ENCODE measurements at regions not wholly inside any gene's neighbourhood (a gene's known extent, or its start where the extent isn't known, plus 50 kb on each side); places are given as distances from the start of the nearest gene placed in this dataset.

GRCh38 chr4:11549525-11549924 lies 120.8 kb upstream of the HS3ST1 start:
- no peaks in the 10 kb centered on the region for H3K4me1 ChIP-seq (ENCODE audit: insufficient read depth, low read length, poor library complexity, severe bottlenecking)
- H3K36me3 ChIP-seq (ENCODE audit: insufficient read depth, low read length, poor library complexity, severe bottlenecking): no peaks in the 10 kb centered on the region
- no peak for DNase-seq (ENCODE audit: low spot score)
- ChIA-PET POLR2A (ENCODE audit: low non-redundant PET) (no interaction called here), CTCF (no interaction called here)
- H3K4me3 ChIP-seq (ENCODE audit: low read depth, low read length, poor library complexity, severe bottlenecking): no peak overlapping the region
- TF ChIP-seq EZH2 (IDR thresholded peaks at IDR 0.05; ENCODE audit: borderline replicate concordance, low read depth, low read length, poor library complexity, severe bottlenecking) (no peak), CTCF (conservative IDR thresholded peaks at IDR 0.05; ENCODE audit: low read depth, low read length) (no peak)
- no peak overlapping the region for H3K27ac ChIP-seq (ENCODE audit: low read depth, low read length, poor library complexity, severe bottlenecking)
- intact Hi-C loops (cut with micrococcal nuclease; ENCODE audit: unreplicated experiment): no loop called here
- peaks cover 19% of the 10 kb centered on the region for H3K9me3 ChIP-seq (ENCODE audit: low read depth, low read length, poor library complexity, severe bottlenecking)
- no peaks in the 10 kb centered on the region for H3K27me3 ChIP-seq (replicated peaks; ENCODE audit: insufficient read depth, low read depth, low read length, poor library complexity)
- BruUV-seq (replicated peaks): no TSS peak

GRCh38 chr4:11548597-11549082 lies 119.9 kb upstream of the HS3ST1 start:
- H3K27me3 ChIP-seq (replicated peaks; ENCODE audit: insufficient read depth, low read depth, low read length, poor library complexity): no peaks in the 10 kb centered on the region
- no TSS peak for BruUV-seq (replicated peaks)
- DNase-seq (ENCODE audit: low spot score): no peak
- CTCF ChIA-PET: no interaction called here
- POLR2A ChIA-PET (ENCODE audit: low non-redundant PET): no interaction called here
- H3K9me3 ChIP-seq (ENCODE audit: low read depth, low read length, poor library complexity, severe bottlenecking): peaks cover 24% of the 10 kb centered on the region
- H3K27ac ChIP-seq (ENCODE audit: low read depth, low read length, poor library complexity, severe bottlenecking): no peak overlapping the region
- no peaks in the 10 kb centered on the region for H3K36me3 ChIP-seq (ENCODE audit: insufficient read depth, low read length, poor library complexity, severe bottlenecking)
- H3K4me1 ChIP-seq (ENCODE audit: insufficient read depth, low read length, poor library complexity, severe bottlenecking): no peaks in the 10 kb centered on the region
- TF ChIP-seq EZH2 (IDR thresholded peaks at IDR 0.05; ENCODE audit: borderline replicate concordance, low read depth, low read length, poor library complexity, severe bottlenecking) (no peak), CTCF (conservative IDR thresholded peaks at IDR 0.05; ENCODE audit: low read depth, low read length) (no peak)
- intact Hi-C loops (cut with micrococcal nuclease; ENCODE audit: unreplicated experiment): no loop called here
- no peak overlapping the region for H3K4me3 ChIP-seq (ENCODE audit: low read depth, low read length, poor library complexity, severe bottlenecking)

- ChIA-PET CTCF (no interaction called here), POLR2A (ENCODE audit: low non-redundant PET) (no interaction called here)
- Histone ChIP-seq H3K27me3 (replicated peaks; ENCODE audit: insufficient read depth, low read depth, low read length, poor library complexity) (no peaks in the 10 kb centered on the region), H3K4me1 (ENCODE audit: insufficient read depth, low read length, poor library complexity, severe bottlenecking) (no peaks in the 10 kb centered on the region), H3K36me3 (ENCODE audit: insufficient read depth, low read length, poor library complexity, severe bottlenecking) (no peaks in the 10 kb centered on the region), H3K9me3 (ENCODE audit: low read depth, low read length, poor library complexity, severe bottlenecking) (peaks cover 25% of the 10 kb centered on the region), H3K4me3 (ENCODE audit: low read depth, low read length, poor library complexity, severe bottlenecking) (no peak overlapping the region), H3K27ac (ENCODE audit: low read depth, low read length, poor library complexity, severe bottlenecking) (no peak overlapping the region)
- intact Hi-C loops (cut with micrococcal nuclease; ENCODE audit: unreplicated experiment): no loop called here
- no TSS peak for BruUV-seq (replicated peaks)
- DNase-seq (ENCODE audit: low spot score): no peak
- TF ChIP-seq CTCF (conservative IDR thresholded peaks at IDR 0.05; ENCODE audit: low read depth, low read length): no peak
- no peak for TF ChIP-seq EZH2 (IDR thresholded peaks at IDR 0.05; ENCODE audit: borderline replicate concordance, low read depth, low read length, poor library complexity, severe bottlenecking)
Observed at GRCh38 chr4:11546391-11547175, 117.9 kb upstream of the HS3ST1 start.

Measured in A673 (cell line).